SU-DHL-6 (cell line): ENCODE measurements at regions not wholly inside any gene's neighbourhood (a gene's known extent, or its start where the extent isn't known, plus 50 kb on each side); places are given as distances from the start of the nearest gene placed in this dataset.

Experiments used
- H2AFZ ChIP-seq: fragments of 200-600 bp; sonication (generic); 2 replicates; pipeline ENCODE4 v1.6.1; 2014; ENCODE audit warnings: low read depth, mild to moderate bottlenecking, moderate library complexity, mixed read lengths, antibody characterized with exemption, low read length; ENCODE audit not compliant: severe bottlenecking
- H3F3A ChIP-seq: fragments of 200-600 bp; shearing (Covaris generic); 2 replicates; pipeline ENCODE4 v1.6.0; 2016; ENCODE audit warnings: antibody characterized with exemption, mild to moderate bottlenecking; ENCODE audit not compliant: insufficient read depth
- H3K27ac ChIP-seq: fragments of 200-600 bp; sonication (generic); 2 replicates; pipeline ENCODE4 v1.5.1; 2016; ENCODE audit warnings: low read depth, mild to moderate bottlenecking, low read length, moderate library complexity, mixed read lengths
- H3K27me3 ChIP-seq: fragments of 200-600 bp; sonication (generic), shearing (Covaris generic); 2 replicates; pipeline ENCODE4 v1.6.0; 2014; ENCODE audit warnings: mild to moderate bottlenecking, low read length
- H3K36me3 ChIP-seq: fragments of 200-600 bp; sonication (generic); 2 replicates; pipeline ENCODE4 v1.6.1; 2014; ENCODE audit warnings: mild to moderate bottlenecking, low read length, mixed read lengths
- H3K4me2 ChIP-seq: fragments of 300-600, 200-600 bp; shearing (Covaris generic), sonication (generic); 2 replicates; pipeline ENCODE4 v1.6.0; 2014; ENCODE audit warnings: low read length, low read depth, mild to moderate bottlenecking; ENCODE audit not compliant: poor library complexity, severe bottlenecking
- H3K4me3 ChIP-seq: fragments of 200-600 bp; sonication (generic); 2 replicates; pipeline ENCODE4 v1.5.1; 2014; ENCODE audit warnings: antibody characterized with exemption, low read length, mild to moderate bottlenecking, mixed read lengths; ENCODE audit not compliant: insufficient read depth, poor library complexity, severe bottlenecking
- H3K79me2 ChIP-seq: fragments of 200-600 bp; sonication (generic); 2 replicates; pipeline ENCODE4 v1.6.1; 2014; ENCODE audit warnings: mild to moderate bottlenecking, low read length, moderate library complexity; ENCODE audit not compliant: insufficient read depth
- H3K9ac ChIP-seq: fragments of 200-600 bp; sonication (generic); 2 replicates; pipeline ENCODE4 v1.7.0; 2014; ENCODE audit warnings: mild to moderate bottlenecking, low read length
- H3K9me2 ChIP-seq: fragments of 200-600 bp; sonication (generic); replicated peaks from 2 replicates; pipeline ENCODE4 v1.6.1; 2014; ENCODE audit warnings: low read length; ENCODE audit not compliant: insufficient read depth
- H3K9me3 ChIP-seq: fragments of 200-600 bp; sonication (generic); 2 replicates; pipeline ENCODE4 v1.6.1; 2014; ENCODE audit warnings: low read length, mixed read lengths; ENCODE audit not compliant: insufficient read depth
- H4K20me1 ChIP-seq: fragments of 200-600 bp; sonication (generic); 2 replicates; pipeline ENCODE4 v1.6.1; 2014; ENCODE audit warnings: low read depth, mild to moderate bottlenecking, antibody characterized with exemption, low read length, moderate library complexity, mixed read lengths
- CTCF ChIP-seq: fragments of 200-600 bp; sonication (generic); IDR thresholded peaks from one replicate; pipeline ENCODE4 v1.5.1; 2017; ENCODE audit warnings: antibody characterized with exemption, mild to moderate bottlenecking, low read length, moderate library complexity; ENCODE audit not compliant: insufficient read depth, poor library complexity, severe bottlenecking
- EZH2phosphoT487 ChIP-seq: fragments of 200-600 bp; sonication (generic), shearing (Covaris generic); conservative IDR thresholded peaks from 2 replicates; pipeline ENCODE4 v1.6.1; 2018; ENCODE audit warnings: mild to moderate bottlenecking, antibody characterized with exemption, low read length, moderate library complexity, mixed read lengths

- H3K4me3 ChIP-seq: no peak overlapping the region
- no peaks in the 10 kb centered on the region for H3F3A ChIP-seq
- H3K36me3 ChIP-seq: no peaks in the 10 kb centered on the region
- no peak overlapping the region for H3K9ac ChIP-seq
- no peak overlapping the region for H3K4me2 ChIP-seq
- H3K27ac ChIP-seq: no peak overlapping the region
- H3K27me3 ChIP-seq: no peaks in the 10 kb centered on the region
- H3K79me2 ChIP-seq: no peaks in the 10 kb centered on the region
- no peaks in the 10 kb centered on the region for H3K9me3 ChIP-seq
- H2AFZ ChIP-seq: no peak overlapping the region
- H3K9me2 ChIP-seq: no peaks in the 10 kb centered on the region
- no peak for TF ChIP-seq EZH2phosphoT487
- TF ChIP-seq CTCF: no peak
- no peaks in the 10 kb centered on the region for H4K20me1 ChIP-seq
These were observed 390.3 kb downstream of the GABRB3 start for GRCh38 chr15:26382444-26383072.

GRCh38 chr15:26378304-26378703 is 394.6 kb downstream of the GABRB3 start:
- Histone ChIP-seq H3K36me3 (no peaks in the 10 kb centered on the region), H4K20me1 (no peaks in the 10 kb centered on the region), H3K9me3 (peaks cover 19% of the 10 kb centered on the region; the same call in 1 of the 2 replicates), H3K79me2 (no peaks in the 10 kb centered on the region), H3K4me2 (no peak overlapping the region), H3K27me3 (no peaks in the 10 kb centered on the region), H2AFZ (no peak overlapping the region), H3K27ac (no peak overlapping the region), H3K4me3 (no peak overlapping the region), H3F3A (no peaks in the 10 kb centered on the region), H3K9me2 (no peaks in the 10 kb centered on the region), H3K9ac (no peak overlapping the region)
- TF ChIP-seq EZH2phosphoT487: no peak
- no peak for TF ChIP-seq CTCF

GRCh38 chr15:26376243-26376642 is 396.6 kb downstream of the GABRB3 start:
- Histone ChIP-seq H3K9me2 (no peaks in the 10 kb centered on the region), H3K9ac (no peak overlapping the region), H3K4me2 (no peak overlapping the region), H3K9me3 (peaks cover 22% of the 10 kb centered on the region; the same call in 1 of the 2 replicates), H3K27me3 (no peaks in the 10 kb centered on the region), H3K4me3 (no peak overlapping the region), H2AFZ (no peak overlapping the region), H4K20me1 (no peaks in the 10 kb centered on the region), H3K79me2 (no peaks in the 10 kb centered on the region), H3K27ac (no peak overlapping the region), H3F3A (no peaks in the 10 kb centered on the region), H3K36me3 (no peaks in the 10 kb centered on the region)
- TF ChIP-seq EZH2phosphoT487 (no peak), CTCF (no peak)
